ENCODE measurements at regions not wholly inside any gene's neighbourhood (a gene's known extent, or its start where the extent isn't known, plus 50 kb on each side); places are given as distances from the start of the nearest gene placed in this dataset.

DNA sequence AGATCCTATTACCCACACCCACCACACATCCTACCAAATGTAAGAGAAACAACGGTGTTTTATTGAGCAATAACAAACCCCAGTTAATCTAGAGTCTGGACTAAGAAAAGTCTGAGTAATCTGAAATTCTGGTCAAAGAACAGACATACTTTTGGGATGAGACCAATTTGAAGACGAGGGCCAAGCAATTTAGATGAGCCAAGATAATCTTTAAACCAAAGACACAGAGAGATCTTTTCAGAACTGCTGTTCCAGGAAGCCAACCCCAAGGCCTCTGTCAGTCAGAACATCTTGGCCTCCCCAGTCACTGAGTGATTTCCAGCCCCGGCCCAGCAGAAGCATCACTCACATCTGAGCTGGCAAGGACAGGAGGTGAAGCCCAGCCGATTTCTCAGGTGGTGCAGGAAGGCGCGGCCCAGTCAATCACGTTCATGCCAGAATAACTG, 118.5 kb upstream of the SYNDIG1 start:
- Mint-ChIP-seq H3K36me3 (ENCODE audit: insufficient read depth, unreplicated experiment) (no peaks in the 10 kb centered on the region), H3K27me3 (ENCODE audit: unreplicated experiment) (no peaks in the 10 kb centered on the region), H3K4me3 (ENCODE audit: low read depth, unreplicated experiment) (no peak overlapping the region), H3K9me3 (ENCODE audit: low read depth, unreplicated experiment) (no peaks in the 10 kb centered on the region), H3K27ac (ENCODE audit: unreplicated experiment) (no peak overlapping the region), H3K4me1 (ENCODE audit: low read depth, unreplicated experiment) (no peaks in the 10 kb centered on the region)
- DNase-seq, result no peak
- intact Hi-C loops (cut with micrococcal nuclease; ENCODE audit: unreplicated experiment), result no loop called here
- TF ChIP-seq, protein P1, sequence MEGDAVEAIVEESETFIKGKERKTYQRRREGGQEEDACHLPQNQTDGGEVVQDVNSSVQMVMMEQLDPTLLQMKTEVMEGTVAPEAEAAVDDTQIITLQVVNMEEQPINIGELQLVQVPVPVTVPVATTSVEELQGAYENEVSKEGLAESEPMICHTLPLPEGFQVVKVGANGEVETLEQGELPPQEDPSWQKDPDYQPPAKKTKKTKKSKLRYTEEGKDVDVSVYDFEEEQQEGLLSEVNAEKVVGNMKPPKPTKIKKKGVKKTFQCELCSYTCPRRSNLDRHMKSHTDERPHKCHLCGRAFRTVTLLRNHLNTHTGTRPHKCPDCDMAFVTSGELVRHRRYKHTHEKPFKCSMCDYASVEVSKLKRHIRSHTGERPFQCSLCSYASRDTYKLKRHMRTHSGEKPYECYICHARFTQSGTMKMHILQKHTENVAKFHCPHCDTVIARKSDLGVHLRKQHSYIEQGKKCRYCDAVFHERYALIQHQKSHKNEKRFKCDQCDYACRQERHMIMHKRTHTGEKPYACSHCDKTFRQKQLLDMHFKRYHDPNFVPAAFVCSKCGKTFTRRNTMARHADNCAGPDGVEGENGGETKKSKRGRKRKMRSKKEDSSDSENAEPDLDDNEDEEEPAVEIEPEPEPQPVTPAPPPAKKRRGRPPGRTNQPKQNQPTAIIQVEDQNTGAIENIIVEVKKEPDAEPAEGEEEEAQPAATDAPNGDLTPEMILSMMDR (IDR thresholded peaks at IDR 0.05; ENCODE audit: unreplicated experiment), result no peak
- CTCF ChIA-PET, result no interaction called here
- BruUV-seq (replicated peaks), result no TSS peak

DNA sequence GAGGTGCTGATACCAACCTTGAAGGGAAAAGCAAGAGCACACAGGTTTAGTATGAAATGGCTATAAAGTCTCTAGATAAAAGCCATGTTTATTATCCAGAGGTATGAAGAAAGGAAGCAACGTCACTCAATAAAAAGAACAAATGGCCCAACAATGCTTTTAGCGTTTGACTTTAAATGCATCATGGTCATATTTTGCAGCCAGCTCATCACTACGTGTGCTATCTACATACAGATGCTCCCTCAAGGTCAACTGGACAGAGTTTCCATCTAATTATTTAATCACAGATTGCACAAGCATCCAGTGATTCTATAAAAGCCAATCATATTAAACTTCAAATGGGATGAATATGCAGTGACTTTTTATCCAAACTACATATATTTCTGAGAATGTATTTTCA, 127.6 kb upstream of the SYNDIG1 start:
- CTCF ChIA-PET, result no interaction called here
- Mint-ChIP-seq H3K36me3 (ENCODE audit: insufficient read depth, unreplicated experiment) (no peaks in the 10 kb centered on the region), H3K4me1 (ENCODE audit: low read depth, unreplicated experiment) (no peaks in the 10 kb centered on the region), H3K27me3 (ENCODE audit: unreplicated experiment) (peaks cover 13% of the 10 kb centered on the region), H3K9me3 (ENCODE audit: low read depth, unreplicated experiment) (no peaks in the 10 kb centered on the region), H3K27ac (ENCODE audit: unreplicated experiment) (no peak overlapping the region), H3K4me3 (ENCODE audit: low read depth, unreplicated experiment) (no peak overlapping the region)
- no TSS peak for BruUV-seq (replicated peaks)
- TF ChIP-seq, protein P1 (IDR thresholded peaks at IDR 0.05; ENCODE audit: unreplicated experiment), result no peak
- DNase-seq, result no peak
- intact Hi-C loops (cut with micrococcal nuclease; ENCODE audit: unreplicated experiment), result no loop called here

DNA sequence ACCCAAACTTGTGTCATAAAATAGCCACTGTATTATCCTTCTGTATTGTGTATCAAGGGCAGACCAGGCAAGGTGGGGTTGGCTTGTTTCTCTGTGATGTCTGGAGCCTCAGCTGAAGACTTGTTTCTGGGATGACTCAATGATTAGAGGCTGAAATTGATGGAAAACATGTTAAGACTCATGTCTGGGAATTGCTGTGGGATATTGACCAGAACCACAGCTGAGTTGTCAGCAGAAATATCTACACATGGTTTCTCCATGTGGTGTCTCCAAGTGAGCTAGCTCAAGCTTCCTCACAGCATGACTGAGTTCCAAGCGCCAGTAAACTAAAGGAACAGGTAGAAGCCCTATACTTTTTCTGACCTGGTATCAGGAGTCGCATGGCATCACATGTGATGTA, 128.5 kb upstream of the SYNDIG1 start:
- no peaks in the 10 kb centered on the region for H3K9me3 Mint-ChIP-seq (ENCODE audit: low read depth, unreplicated experiment)
- H3K4me1 Mint-ChIP-seq (ENCODE audit: low read depth, unreplicated experiment), result no peaks in the 10 kb centered on the region
- TF ChIP-seq, protein P1 (IDR thresholded peaks at IDR 0.05; ENCODE audit: unreplicated experiment), result no peak
- H3K4me3 Mint-ChIP-seq (ENCODE audit: low read depth, unreplicated experiment), result no peak overlapping the region
- intact Hi-C loops (cut with micrococcal nuclease; ENCODE audit: unreplicated experiment), result no loop called here
- no peaks in the 10 kb centered on the region for H3K36me3 Mint-ChIP-seq (ENCODE audit: insufficient read depth, unreplicated experiment)
- no peak overlapping the region for H3K27ac Mint-ChIP-seq (ENCODE audit: unreplicated experiment)
- DNase-seq, result no peak
- peaks cover 13% of the 10 kb centered on the region for H3K27me3 Mint-ChIP-seq (ENCODE audit: unreplicated experiment)
- CTCF ChIA-PET, result no interaction called here
- BruUV-seq (replicated peaks), result no TSS peak

DNA sequence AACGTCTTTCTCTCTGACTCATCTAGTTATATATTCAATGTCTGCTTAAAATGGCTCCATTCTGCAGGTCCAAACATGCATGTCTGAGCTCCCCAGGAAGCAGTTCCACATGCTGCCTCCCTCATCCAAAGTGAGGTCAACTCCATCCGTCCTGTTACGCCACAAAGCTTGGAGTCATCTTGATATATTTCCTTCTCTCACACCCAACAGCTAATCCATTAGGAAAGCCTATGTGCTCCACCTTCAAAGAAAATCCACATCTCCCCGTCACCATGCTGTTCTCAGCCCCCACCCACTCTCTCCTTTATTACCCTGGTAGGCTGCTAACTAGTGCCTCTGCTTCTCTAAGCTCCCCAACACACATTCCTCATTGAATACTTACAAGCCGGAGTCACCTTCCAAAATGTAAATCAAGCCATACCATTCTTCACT, 130.2 kb upstream of the SYNDIG1 start:
- Mint-ChIP-seq H3K4me1 (ENCODE audit: low read depth, unreplicated experiment) (no peaks in the 10 kb centered on the region), H3K4me3 (ENCODE audit: low read depth, unreplicated experiment) (no peak overlapping the region), H3K27ac (ENCODE audit: unreplicated experiment) (no peak overlapping the region), H3K9me3 (ENCODE audit: low read depth, unreplicated experiment) (peaks cover 2% of the 10 kb centered on the region), H3K36me3 (ENCODE audit: insufficient read depth, unreplicated experiment) (no peaks in the 10 kb centered on the region), H3K27me3 (ENCODE audit: unreplicated experiment) (peaks cover 13% of the 10 kb centered on the region)
- intact Hi-C loops (cut with micrococcal nuclease; ENCODE audit: unreplicated experiment), result no loop called here
- CTCF ChIA-PET, result no interaction called here
- TF ChIP-seq, protein P1 (IDR thresholded peaks at IDR 0.05; ENCODE audit: unreplicated experiment), result no peak
- no peak for DNase-seq
- no TSS peak for BruUV-seq (replicated peaks)
